A549 (cell line): ENCODE measurements at regions not wholly inside any gene's neighbourhood (a gene's known extent, or its start where the extent isn't known, plus 50 kb on each side); places are given as distances from the start of the nearest gene placed in this dataset.

ENCODE experiments used
- MAZ ChIP-seq: fragments of 150-350 bp; IDR thresholded peaks from 2 replicates; pipeline ENCODE4 v1.6.1; 2014; ENCODE audit warnings: antibody characterized with exemption, low read depth, low read length, borderline replicate concordance
- TF ChIP-seq, protein P1 (sequence below): IDR thresholded peaks from 2 replicates; pipeline ENCODE4 v1.6.1; 2012
- TF ChIP-seq, protein P2 (sequence below): IDR thresholded peaks from 2 replicates; pipeline ENCODE4 v1.6.1; 2012; ENCODE audit warnings: low read depth, borderline replicate concordance

GRCh38 chrX:13415509-13415908 is 95.7 kb upstream of the ATXN3L start:
- TF ChIP-seq, protein P1, sequence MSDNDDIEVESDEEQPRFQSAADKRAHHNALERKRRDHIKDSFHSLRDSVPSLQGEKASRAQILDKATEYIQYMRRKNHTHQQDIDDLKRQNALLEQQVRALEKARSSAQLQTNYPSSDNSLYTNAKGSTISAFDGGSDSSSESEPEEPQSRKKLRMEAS, result no peak
- TF ChIP-seq, protein P2, sequence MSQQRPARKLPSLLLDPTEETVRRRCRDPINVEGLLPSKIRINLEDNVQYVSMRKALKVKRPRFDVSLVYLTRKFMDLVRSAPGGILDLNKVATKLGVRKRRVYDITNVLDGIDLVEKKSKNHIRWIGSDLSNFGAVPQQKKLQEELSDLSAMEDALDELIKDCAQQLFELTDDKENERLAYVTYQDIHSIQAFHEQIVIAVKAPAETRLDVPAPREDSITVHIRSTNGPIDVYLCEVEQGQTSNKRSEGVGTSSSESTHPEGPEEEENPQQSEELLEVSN, result no peak
- TF ChIP-seq MAZ, result no peak
